ENCODE measurements at regions not wholly inside any gene's neighbourhood (a gene's known extent, or its start where the extent isn't known, plus 50 kb on each side); places are given as distances from the start of the nearest gene placed in this dataset.
"Not testable (repeated sequence)": the region's sequence is repeated elsewhere in the genome, so short reads cannot be mapped to it uniquely, and the experiment has no call there.

- intact Hi-C loops (cut with DNase I); ATAC-seq (ENCODE audit: poor library complexity): not testable (repeated sequence)
- DNase-seq = peak; percentile 34
Measured at GRCh38 chr18:14223231-14223822, 91.1 kb upstream of the ZNF519 start.

- ATAC-seq (ENCODE audit: poor library complexity); intact Hi-C loops (cut with DNase I): not testable (repeated sequence)
- peak; percentile 27 for DNase-seq
Measured at GRCh38 chr18:14222354-14223221, 90.4 kb upstream of the ZNF519 start.

- ATAC-seq (ENCODE audit: poor library complexity) = no peak
- intact Hi-C loops (cut with DNase I) = no loop called here
- DNase-seq = peak; percentile 24
Measured at GRCh38 chr18:14221689-14222088, 89.5 kb upstream of the ZNF519 start.

- ATAC-seq (ENCODE audit: poor library complexity); intact Hi-C loops (cut with DNase I); DNase-seq: not testable (repeated sequence)
Measured at GRCh38 chr18:14215952-14216351, 83.7 kb upstream of the ZNF519 start.

GRCh38 chr18:14203424-14203823, 71.2 kb upstream of the ZNF519 start:
- intact Hi-C loops (cut with DNase I); DNase-seq; ATAC-seq (ENCODE audit: poor library complexity): not testable (repeated sequence)

GRCh38 chr18:14190776-14191442, 58.7 kb upstream of the ZNF519 start:
- ATAC-seq (ENCODE audit: poor library complexity); intact Hi-C loops (cut with DNase I); DNase-seq: not testable (repeated sequence)

GRCh38 chr18:14189858-14190257, 57.6 kb upstream of the ZNF519 start:
- no peak for ATAC-seq (ENCODE audit: poor library complexity)
- intact Hi-C loops (cut with DNase I) = no loop called here
- no peak for DNase-seq

GRCh38 chr18:14188751-14189406, 56.6 kb upstream of the ZNF519 start:
- intact Hi-C loops (cut with DNase I); ATAC-seq (ENCODE audit: poor library complexity); DNase-seq: not testable (repeated sequence)
